GM10266 (cell line): ENCODE measurements at regions not wholly inside any gene's neighbourhood (a gene's known extent, or its start where the extent isn't known, plus 50 kb on each side); places are given as distances from the start of the nearest gene placed in this dataset.

Experiments used
- DNase-seq: peaks from one replicate; pipeline ENCODE4 v3.0.0; 2012; ENCODE audit errors: extremely low spot score
- CTCF ChIP-seq: IDR thresholded peaks from 2 replicates; pipeline ENCODE4 v1.5.1; 2012; ENCODE audit warnings: mild to moderate bottlenecking, low read depth; ENCODE audit not compliant: control insufficient read depth, insufficient read depth; ENCODE audit errors: missing control alignments

GRCh38 chr5:124544366-124545055, 201.9 kb downstream of the ZNF608 start:
- no peak for DNase-seq
- no peak for TF ChIP-seq CTCF

GRCh38 chr5:124538931-124539330, 207.5 kb downstream of the ZNF608 start:
- no peak for DNase-seq
- TF ChIP-seq CTCF, result no peak

- DNase-seq, result no peak
- no peak for TF ChIP-seq CTCF
Measured at GRCh38 chr5:124538191-124538590, 208.2 kb downstream of the ZNF608 start.

DNA sequence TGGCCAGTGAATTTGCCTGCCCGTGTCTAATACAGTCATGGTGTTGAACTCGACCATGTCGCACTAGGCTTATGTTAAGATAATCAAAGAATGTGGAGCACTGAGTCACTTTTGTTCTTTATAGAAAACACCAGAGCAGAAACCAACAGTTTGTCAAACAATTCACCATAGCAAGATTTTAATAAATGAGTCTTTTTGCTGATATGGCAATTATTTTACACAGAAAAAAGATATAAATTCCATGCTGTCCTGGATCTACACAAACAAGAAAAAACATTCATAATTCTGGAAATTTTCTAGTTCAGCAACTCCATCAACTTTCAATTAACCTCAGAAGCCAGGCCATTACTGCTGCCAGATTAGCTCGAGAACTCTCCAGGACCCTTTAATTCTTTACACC, 208.9 kb downstream of the ZNF608 start:
- no peak for TF ChIP-seq CTCF
- no peak for DNase-seq

GRCh38 chr5:124537107-124537506, 209.3 kb downstream of the ZNF608 start:
- no peak for TF ChIP-seq CTCF
- DNase-seq, result no peak

- no peak for TF ChIP-seq CTCF
- no peak for DNase-seq
Measured at GRCh38 chr5:124536333-124536732, 210.1 kb downstream of the ZNF608 start.

GRCh38 chr5:124530916-124531315, 215.5 kb downstream of the ZNF608 start:
- no peak for TF ChIP-seq CTCF
- DNase-seq, result no peak
